Hematopoietic multipotent progenitor cell (in vitro differentiated cells): ENCODE measurements at regions not wholly inside any gene's neighbourhood (a gene's known extent, or its start where the extent isn't known, plus 50 kb on each side); places are given as distances from the start of the nearest gene placed in this dataset.
"Not testable (repeated sequence)": the region's sequence is repeated elsewhere in the genome, so short reads cannot be mapped to it uniquely, and the experiment has no call there.

Source experiments
- DNase-seq, 3 donors: peaks; one replicate each; pipeline ENCODE4 v3.0.0-alpha.2; 2011 to 2015; ENCODE audit warnings: low read depth in 2 of 3, low spot score in 2 of 3

- DNase-seq, result no peak
These were observed 223.9 kb upstream of the ERCC4 start for GRCh38 chr16:13696017-13696416.

DNA sequence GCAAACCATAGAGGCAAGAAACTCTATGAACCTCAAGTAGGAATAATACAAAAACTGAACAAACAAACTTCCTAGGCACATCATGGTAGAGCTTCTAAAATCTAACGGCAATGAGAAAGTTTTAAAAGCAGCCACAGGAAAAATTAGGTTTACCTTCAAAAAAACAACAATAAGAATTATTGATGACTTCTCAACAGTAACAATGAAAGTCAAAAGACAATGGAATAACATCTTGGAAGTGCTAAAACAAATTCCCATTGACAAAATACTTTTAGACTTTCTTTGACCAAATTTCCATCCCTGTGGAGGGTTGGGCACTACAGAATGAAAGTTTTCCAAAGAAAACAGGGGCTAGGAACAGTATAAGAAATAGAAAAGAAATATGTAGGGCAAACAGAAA, 222.9 kb upstream of the ERCC4 start:
- DNase-seq, result no peak

DNA sequence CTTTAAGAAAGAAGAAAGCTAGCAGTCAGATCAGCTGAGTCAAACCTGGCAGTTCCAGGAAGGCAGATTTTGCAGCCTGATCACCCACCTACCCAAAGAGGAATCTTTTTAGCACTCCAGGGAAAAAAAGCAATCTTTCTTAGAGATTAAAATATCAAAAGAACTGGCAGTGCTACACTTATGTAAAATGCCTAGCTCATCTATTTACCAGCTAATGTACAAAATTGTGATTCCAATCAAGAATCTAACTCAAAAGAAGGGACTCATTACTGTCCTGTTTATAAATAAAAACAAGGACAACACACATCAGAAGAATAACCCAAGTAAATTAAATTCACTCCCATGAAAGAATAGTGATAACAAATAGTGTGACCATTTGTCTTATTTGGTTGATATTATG, 222.4 kb upstream of the ERCC4 start:
- no peak for DNase-seq

- DNase-seq, result no peak
These were observed 217.3 kb upstream of the ERCC4 start for GRCh38 chr16:13702614-13703013.

DNA sequence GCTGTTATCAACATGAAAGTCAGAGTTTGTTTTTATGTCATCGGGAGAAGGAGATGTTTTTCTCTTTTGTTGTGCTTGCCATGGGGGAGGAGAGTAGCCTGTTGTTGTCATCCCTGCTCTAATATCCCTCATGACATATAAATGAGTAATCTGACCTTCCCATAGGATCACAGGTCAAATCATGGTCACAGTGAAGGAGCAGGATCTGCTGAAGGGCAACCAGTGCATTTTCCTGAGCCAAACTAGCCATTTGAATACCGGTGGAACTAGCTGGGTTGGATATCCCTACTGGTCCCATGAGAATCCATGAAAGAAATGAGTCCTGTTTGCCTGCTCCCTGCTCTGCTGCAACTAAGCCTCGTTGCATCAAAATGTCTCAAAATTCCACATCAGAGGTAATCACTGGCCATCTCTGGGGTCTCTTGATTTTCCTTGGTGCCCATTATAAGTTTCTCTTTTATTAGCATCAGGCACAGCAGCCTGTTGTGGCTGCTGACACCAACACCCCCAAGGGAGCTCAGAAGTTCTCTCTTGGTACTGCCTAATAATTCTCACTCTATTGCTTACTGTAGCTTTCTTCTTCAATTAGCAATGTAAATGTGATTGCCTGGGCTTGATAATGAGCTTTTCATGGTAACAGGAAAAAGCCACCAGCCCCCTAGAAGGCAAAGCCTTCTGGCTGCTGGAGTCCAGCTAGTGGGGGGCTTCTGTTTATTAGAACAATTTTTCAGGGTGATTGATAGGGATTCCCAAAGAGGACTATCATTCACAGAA, 211.4 kb upstream of the ERCC4 start:
- no peak for DNase-seq

DNA sequence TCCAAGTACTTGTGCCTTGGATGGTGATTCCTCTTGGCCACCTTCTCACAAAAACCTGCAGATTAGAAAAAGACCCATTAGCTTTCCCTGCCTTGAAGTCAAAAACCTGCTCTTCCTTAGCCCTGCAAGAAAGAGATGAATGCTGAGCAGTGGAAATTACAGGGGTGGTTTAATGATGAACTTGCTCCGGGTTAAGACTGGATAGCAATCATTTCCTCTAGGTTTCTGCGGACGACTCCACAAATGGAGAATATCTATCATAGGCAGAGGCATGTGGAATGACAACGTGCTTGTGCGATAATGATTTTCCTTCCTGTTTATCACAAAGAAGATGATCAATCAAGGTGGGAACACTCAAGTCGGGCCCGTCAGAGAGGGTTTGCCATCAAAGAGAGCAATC, 201.2 kb upstream of the ERCC4 start:
- no peak for DNase-seq

- DNase-seq, result no peak
These were observed 192.0 kb upstream of the ERCC4 start for GRCh38 chr16:13727943-13728342.

DNA sequence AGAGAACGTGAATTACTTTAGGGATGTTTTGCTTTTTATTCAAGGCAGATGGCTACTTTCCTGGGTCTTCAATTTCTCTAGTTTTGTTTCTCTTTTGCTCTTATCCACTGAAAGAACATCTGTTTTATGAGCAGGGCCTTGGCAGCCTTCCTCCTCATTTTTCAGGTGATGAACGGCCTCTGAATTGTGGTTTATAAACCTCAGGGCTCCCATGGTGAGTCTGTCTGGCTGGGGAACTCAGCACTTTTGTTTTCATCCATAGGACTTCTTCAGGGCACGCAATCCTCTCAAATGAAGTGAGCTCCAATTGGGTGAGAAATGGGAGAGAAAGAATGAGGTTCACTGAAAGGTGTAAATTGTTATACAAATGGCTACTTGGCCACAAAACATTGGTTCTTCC, 186.4 kb upstream of the ERCC4 start:
- DNase-seq, result no peak

DNA sequence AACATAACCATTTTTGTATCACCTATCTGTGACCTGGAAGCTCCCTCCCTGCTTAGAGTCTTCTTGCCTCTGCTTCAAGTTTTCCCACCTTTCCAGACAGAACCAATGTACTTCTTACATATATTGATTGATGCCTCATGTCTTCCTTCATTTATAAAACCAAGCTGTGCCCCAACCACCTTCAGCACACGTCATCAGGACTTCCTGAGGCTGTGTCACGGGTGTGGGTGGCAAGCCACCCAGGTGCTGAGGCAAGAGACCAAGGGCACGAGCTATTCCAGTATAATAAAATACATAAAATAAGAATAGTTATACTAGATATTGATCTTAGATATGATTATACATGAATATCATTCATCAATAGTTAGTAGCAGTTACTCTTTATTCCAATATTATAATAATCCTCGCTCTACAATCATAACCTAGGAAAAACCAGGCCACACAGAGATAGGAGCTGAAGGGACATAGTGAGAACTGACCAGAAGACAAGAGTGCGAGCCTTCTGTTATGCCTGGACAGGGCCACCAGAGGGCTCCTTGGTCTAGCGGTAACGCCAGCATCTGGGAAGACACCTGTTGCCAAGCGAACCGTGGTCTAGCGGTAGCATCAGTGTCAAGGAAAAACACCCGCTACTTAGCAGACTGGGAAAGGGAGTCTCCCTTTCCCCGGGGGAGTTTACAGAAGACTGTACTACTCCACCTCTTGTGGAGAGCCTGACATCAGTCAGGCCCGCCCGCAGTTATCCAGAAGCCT, 180.2 kb upstream of the ERCC4 start:
- DNase-seq, result not testable (repeated sequence)

DNA sequence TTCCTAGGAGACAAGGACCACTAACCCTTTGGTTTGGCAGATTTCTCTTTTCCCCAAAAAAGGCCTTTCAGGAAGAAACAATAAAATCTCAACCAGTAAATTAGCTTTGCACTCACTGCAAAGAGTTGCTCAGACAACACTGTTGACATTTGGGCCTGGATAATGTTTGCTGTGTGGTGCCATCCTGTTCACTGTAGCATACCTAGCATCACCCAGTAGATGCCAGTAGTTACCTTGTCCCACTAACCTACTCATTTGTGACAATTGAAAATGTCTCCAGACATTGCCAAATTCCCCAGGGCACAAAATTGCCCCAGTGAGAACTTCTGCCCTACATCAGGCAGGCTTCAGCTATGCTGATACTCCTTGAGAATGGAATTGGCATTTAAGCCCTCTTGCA, 177.0 kb upstream of the ERCC4 start:
- no peak for DNase-seq

DNA sequence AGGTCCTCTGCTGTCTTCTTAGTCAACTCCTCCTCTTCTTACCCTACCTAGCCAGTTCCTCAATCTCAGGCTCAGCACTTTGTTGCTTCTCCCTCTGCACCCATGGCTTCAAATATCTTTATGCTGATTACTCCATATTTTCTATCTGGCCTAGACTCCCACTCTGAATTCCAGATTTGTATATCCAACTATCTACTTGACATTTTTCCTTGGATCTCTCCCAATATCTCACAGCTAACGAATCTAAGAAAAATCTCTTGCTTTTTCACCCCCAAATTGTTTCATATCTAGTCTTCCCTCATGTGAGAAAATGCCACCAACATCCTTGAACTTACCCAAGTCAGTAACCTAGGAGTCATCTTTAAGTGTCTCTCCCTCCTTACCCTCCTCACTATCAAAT, 176.4 kb upstream of the ERCC4 start:
- DNase-seq, result no peak

DNA sequence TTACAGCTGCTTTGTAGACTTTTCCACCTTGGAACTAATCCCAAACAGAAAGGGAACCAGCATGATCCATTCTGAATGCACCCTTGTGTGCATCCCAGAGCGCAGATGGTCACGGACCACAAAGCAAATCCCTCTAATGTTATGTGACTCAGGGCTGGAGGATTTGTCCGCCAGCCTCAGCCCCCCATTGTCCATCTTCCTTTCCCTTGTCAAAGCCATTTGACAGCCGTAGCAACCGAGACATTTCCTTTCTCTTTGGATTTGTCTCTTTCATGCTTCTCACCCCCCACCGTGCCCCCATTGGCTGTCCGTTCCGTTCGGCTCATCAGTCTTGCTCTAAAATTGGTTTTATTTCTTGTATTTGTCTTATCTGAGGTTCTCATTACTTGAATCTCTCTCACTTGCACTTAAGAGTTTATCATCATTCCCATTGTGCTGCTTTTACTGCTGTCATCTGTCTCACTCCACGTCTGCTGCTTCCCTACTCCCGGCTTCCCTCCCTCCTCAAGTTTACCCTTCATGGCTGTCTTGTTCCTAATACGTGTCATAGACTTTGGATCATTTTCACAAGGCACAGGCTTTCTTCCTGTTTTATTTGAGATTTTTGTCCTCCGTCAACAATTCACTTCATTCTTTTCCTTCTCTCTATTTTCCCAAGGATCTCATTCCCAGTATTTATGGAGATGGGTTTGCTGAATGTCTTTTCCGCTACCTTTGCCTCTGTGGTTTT, 163.4 kb upstream of the ERCC4 start:
- DNase-seq, result no peak

GRCh38 chr16:13766334-13766733, 153.6 kb upstream of the ERCC4 start:
- DNase-seq, result no peak

DNA sequence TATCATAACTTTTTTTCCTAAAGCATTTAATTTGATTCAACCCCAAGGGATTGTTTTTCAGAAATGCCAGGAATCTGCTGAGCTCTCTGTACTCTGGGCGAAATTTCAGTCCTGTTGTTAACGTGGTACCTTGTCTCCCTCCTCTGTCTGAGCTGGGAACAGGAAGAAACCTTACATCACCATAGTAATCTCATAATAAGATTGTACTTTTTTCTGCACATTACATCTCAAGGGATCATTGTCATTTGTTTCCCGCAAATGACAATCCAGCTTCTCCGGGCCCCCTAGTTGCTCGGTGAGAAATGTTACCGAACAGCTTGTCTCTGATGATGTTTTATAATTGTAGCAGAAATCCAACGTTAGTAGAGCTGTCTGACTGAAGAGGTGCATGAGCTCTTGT, 152.7 kb upstream of the ERCC4 start:
- no peak for DNase-seq

DNA sequence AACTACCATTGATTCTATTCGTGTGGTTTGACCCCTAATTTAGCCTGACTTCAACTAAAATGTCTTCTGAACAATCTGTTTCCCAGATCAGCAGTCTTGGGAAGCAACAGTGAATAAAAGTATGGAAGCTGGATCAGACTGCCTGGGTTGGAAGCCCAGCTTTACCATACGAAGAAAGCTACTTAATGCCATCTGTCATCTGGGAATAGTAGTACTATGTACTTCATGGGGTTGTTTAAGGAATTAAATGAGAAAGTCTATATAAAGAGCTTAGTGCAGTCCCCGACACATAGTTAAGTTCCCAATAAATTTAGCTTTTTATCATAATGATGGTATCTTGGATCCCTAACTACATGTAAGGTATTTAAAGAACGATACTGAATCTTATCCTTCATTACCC, 151.5 kb upstream of the ERCC4 start:
- DNase-seq, result no peak

DNA sequence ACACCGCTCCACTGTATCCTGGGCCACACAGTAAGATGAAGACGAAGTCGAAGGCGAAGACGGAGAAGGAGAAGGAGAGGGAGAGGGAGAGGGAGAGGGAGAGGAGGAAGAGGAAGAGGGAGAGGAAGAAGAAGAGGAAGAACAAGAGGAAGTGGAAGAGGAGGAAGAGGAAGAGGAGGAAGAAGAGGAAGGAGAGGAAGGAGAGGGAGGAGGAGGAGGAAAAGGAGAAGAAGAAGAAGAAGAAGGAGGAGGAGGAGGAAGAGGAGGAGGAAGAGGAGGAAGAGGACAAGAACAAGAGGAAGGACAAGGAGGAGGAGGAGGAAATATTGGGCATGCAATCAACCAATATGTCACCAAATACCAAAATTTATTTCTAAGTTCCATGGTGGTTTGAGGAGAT, 149.5 kb upstream of the ERCC4 start:
- DNase-seq, result no peak

DNA sequence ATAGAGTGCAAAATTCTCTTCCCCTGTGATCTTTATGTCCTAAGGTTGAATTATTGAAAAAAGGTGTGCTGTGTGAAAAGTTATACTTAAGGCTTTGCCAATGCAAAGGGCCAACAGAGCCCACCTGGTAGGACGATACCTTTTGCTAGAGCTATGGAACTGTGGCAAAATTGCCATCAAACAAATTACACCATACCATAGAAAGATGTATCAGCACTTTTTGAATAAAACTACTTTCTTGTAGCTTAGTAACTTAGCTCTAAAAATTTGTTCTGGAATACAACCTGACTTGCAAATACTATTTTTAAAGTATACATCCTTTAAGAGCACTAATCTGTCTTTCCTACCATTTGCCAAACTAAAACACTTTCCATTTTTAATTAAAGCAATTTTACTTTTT, 147.2 kb upstream of the ERCC4 start:
- DNase-seq, result no peak

- no peak for DNase-seq
These were observed 140.3 kb upstream of the ERCC4 start for GRCh38 chr16:13779676-13780075.

- no peak for DNase-seq
These were observed 139.4 kb upstream of the ERCC4 start for GRCh38 chr16:13780406-13781168.

DNA sequence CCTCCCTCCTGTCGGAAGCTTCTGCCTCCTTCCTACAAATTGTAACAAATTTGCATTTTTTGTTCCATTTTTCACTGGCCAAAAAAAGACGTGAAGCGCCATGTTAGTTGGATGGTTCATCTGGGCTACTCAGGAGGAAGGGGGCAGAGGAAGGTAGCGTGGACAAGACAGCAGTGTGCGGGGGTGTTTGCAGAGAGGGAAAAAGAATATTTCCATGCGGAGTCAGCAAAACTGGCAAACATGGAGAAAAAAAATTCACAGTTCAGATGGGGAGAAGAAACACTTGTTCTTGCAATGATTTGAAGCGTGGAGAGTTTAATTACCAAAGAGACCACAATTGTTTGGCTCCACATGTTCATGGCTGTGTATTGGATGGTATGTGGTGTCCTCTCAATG, 138.8 kb upstream of the ERCC4 start:
- no peak for DNase-seq
